OCI-LY1 (cell line): ENCODE measurements at regions not wholly inside any gene's neighbourhood (a gene's known extent, or its start where the extent isn't known, plus 50 kb on each side); places are given as distances from the start of the nearest gene placed in this dataset.

Experiments
- CTCF ChIP-seq: fragments of 200-600 bp; sonication (generic), shearing (Covaris generic); IDR thresholded peaks from 2 replicates; pipeline ENCODE4 v1.5.1; 2017; ENCODE audit warnings: mild to moderate bottlenecking, antibody characterized with exemption, low read length, moderate library complexity, mixed read lengths
- EZH2 ChIP-seq: fragments of 200-600 bp; sonication (generic), shearing (Covaris generic); IDR thresholded peaks from 2 replicates; pipeline ENCODE4 v1.8.0; 2017; ENCODE audit warnings: borderline replicate concordance, mixed run types, mild to moderate bottlenecking, antibody characterized with exemption, low read length, moderate library complexity, mixed read lengths

DNA sequence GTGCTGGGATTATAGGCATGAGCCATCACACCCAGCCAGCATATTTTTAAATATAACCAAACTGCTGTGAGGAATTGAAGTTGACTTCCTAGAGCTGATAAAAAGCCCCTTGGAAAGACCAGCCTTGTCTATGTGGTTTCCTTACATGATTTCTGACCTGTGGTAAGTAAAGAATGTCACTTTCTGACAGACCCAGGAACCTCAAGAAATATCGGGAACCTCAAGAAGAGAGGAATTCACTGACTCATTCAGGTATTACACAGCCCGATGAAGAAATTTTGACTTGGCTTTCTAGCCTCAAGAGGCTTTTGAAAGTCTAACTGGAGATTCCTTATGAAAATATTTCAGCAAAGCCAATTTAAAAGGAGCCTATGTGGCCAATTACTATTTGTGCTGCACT lies 71.8 kb downstream of the FOXF2 start:
- no peak for TF ChIP-seq CTCF
- TF ChIP-seq EZH2 = no peak
